HG03103 (cell line): ENCODE measurements at regions not wholly inside any gene's neighbourhood (a gene's known extent, or its start where the extent isn't known, plus 50 kb on each side); places are given as distances from the start of the nearest gene placed in this dataset.

Experiments used
- ATAC-seq: cut with Tn5 transposase; IDR thresholded peaks from one replicate; pipeline ENCODE4 v1.9.1; 2021; ENCODE audit warnings: low read depth; ENCODE audit not compliant: unreplicated experiment

DNA sequence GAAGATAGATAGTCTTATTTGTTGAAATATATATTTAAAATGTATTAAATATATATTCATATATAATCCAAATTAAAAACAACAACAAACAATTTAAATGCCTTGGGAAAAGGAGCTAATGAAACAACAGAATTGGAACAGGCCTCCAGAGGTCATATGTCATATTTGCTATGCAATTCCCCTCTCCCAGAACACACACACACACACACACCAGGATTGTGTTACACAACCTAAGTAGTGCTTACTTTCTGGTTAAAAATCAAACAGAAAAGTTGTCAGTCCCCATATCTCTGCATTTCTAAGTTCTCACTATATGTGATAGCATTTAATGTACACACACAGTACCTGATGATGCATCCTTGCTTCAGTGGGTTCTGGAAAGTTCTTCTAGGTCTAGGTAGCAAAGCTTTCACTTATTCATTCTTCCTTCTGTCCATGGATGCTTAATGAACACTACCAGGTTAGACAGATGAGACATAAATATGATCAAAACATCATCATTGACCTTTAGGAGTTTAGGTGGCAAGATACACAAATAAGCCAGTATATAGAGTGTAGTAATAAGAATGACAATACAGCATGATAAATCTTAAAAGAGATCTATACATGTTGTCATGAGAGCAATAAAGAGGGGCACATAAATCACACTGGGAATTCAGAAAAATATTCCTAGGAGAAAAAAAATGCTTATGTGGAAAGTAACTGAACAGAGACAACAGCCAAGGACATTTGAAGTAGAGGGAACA lies 662.8 kb downstream of the PTPRC start:
- ATAC-seq, result no peak

DNA sequence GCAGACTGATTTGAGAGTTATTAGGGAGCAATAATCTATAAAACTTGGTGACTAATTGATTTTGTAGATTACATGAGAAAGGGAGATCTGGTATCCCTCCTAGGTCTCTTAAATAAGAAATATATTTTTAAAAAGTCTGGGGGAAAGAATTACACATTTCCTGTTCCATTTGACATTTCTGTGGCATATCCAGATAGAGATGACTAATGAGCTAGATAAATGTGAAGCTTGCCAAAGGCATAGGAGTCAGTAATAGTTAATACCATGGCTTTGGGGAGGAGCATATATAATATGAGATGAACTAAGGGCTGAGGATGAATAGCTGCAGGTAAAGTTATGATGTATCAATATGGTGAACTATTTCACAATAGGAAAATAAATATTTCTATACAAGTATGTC lies 663.7 kb downstream of the PTPRC start:
- ATAC-seq, result no peak

GRCh38 chr1:199303035-199303434 lies 664.2 kb downstream of the PTPRC start:
- ATAC-seq, result no peak

DNA sequence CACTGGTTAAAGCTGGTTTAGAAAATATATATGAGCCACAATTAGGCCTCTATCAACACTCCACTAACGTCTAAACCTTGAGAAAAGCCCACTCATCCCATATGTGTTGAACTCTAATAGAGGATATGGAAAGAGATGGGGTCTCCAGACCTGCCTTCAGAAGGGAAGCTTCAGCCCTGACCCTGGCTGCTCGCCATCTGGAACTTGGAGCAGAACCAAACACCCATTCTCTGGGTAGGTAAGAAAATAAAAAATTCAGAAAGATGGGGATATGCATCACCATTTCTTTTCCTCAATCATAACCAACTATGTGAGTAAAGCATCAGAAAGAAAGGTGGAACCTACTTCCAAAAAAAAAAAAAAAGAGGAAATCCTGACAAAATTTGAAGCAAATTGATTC lies 666.2 kb downstream of the PTPRC start:
- ATAC-seq, result no peak

GRCh38 chr1:199307496-199308264 lies 668.8 kb downstream of the PTPRC start:
- ATAC-seq, result no peak

- no peak for ATAC-seq
Observed at GRCh38 chr1:199308349-199308846, 669.6 kb downstream of the PTPRC start.

DNA sequence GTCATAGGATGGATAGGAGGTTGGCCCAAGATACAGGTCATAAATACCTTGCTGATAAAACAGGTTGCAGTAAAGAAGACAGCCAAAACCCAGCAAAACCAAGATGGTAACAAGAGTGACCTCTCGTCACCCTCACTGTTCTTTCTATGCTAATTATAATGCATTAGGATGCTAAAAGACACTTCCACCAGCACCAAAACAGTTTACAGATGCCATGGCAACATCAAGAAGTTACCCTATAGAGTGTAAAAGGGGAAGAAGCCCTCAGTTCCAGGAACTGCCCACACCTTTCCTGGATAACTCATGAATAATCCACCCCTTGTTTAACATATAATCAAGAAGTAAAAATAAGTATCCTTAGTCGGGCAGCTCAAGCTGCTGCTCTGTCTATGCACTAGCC lies 671.9 kb downstream of the PTPRC start:
- no peak for ATAC-seq

- no peak for ATAC-seq
Observed at GRCh38 chr1:199311478-199312262, 672.8 kb downstream of the PTPRC start.

GRCh38 chr1:199312626-199313025 lies 673.8 kb downstream of the PTPRC start:
- no peak for ATAC-seq

- ATAC-seq, result no peak
Observed at GRCh38 chr1:199313444-199313843, 674.6 kb downstream of the PTPRC start.

- ATAC-seq, result no peak
Observed at GRCh38 chr1:199319341-199319740, 680.5 kb downstream of the PTPRC start.

- no peak for ATAC-seq
Observed at GRCh38 chr1:199322278-199322677, 683.4 kb downstream of the PTPRC start.

- ATAC-seq, result no peak
Observed at GRCh38 chr1:199333180-199333579, 694.3 kb upstream of the NR5A2 start.

DNA sequence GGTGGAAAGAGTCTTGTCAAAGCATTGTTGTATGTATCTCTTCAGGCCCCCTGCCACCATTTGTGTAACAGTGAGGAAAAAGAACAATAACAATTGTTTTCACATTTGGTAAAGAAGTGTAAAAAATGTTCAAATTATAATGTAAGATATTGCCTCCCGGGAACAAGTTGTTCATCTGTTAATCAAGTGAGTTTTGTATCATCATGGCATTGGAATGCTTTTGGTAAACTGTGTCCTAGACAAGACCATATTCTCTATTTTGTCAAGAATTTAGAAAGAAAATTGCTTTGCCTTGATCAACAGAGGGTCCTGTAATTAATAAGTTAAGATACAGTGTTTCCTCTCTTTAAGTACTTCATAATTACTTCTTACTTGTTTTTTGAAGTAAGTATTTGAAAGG lies 692.0 kb upstream of the NR5A2 start:
- no peak for ATAC-seq

DNA sequence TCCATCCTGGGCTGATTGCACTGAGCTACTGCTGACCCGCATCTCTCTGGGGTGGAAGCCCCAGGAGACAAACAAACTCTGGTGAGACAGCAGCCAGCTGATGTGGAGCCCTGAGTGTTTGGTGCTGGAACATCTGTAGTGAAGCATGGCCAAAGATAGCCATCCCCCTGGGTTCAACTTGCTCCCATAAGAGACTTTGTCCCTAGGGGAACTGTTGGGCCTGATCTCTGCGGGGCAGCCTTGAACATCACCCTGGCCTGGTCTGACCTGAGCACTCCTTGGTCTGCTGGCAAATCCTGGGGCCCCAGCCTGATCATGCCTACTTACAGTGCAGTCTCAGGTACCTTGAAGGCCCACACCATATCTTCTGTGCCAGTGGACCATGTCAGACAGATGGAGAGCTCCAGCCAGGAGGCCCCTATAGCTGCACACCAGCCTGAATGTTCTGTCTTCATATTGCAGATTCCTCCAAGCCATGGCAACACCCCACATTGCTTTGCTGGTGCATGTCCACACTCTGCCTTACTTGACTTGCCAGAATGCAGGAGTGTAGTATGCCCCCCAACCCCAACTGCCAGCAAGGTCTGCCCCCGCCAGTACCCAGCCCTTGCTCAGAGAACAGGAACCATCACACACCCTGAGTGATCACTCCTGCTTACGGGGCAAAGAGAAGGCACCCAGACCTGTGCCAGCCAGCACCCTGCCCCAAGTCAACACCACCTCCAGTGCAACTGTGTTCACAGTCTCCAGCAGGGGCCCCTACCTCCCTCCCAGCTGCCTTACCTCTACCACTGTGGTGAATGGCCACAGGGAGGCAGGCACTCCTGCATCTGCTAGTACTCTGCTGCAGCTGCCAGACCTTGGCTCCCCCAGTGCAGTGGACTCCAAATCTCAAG lies 690.5 kb upstream of the NR5A2 start:
- ATAC-seq, result no peak

DNA sequence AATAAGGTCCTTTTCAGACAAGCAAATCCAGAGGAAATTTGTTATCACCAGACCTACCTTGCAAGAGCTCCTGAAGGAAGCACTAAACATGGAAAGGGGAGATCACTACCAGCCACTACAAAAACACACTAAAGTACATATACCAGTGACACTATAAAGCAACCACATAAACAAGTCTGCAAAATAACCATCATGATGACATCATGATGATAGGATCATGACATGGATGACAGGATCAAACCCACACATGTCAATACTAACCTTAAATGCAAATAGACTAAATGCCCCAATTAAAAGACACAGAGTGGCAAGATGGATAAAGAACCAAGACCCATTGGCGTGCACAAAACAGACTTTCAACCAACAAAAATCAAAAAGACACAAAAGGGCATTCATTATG lies 688.8 kb upstream of the NR5A2 start:
- ATAC-seq, result no peak

GRCh38 chr1:199352351-199352750 lies 675.2 kb upstream of the NR5A2 start:
- no peak for ATAC-seq

GRCh38 chr1:199353906-199354305 lies 673.6 kb upstream of the NR5A2 start:
- no peak for ATAC-seq

DNA sequence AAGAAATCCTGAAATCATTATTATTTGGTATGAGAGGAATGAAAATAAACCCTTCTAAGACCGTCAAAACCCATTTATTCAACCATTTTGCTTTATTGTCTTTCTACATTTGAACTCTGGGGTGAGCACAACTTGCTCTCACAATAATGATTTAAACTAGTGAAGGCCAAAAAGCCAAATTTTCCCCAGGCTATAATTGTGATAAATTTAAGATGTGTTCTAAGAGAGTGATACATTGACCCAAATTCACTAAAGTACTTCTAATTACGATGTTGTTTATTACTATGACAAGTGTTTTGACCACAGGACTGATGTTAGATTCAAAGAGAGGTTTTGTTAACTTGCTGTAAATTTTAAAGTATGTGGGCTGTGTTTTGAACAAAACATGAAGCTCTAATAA lies 670.9 kb upstream of the NR5A2 start:
- no peak for ATAC-seq

GRCh38 chr1:199357599-199357998 lies 669.9 kb upstream of the NR5A2 start:
- no peak for ATAC-seq
